Endothelial cell of umbilical vein (primary cell): ENCODE measurements at regions not wholly inside any gene's neighbourhood (a gene's known extent, or its start where the extent isn't known, plus 50 kb on each side); places are given as distances from the start of the nearest gene placed in this dataset.

Experiments used
- BruUV-seq: library from RNA; stranded (reverse); fragments of 400-500 nt; replicated peaks from 2 replicates; lab custom pipeline; 2021; lab: Mats Ljungman, UMichigan
- CTCF ChIA-PET: fragments of 300-600, 350-600 bp; sonication (Branson Sonifier 250); formaldehyde crosslinking; loops from one replicate; lab custom pipeline; 2021; ENCODE audit warnings: antibody characterized with exemption, inconsistent platforms; lab: Charles Lee
- POLR2A ChIA-PET: fragments of 300-600, 350-600 bp; sonication (Branson Sonifier 250); formaldehyde crosslinking; loops from one replicate; lab custom pipeline; 2021; ENCODE audit warnings: antibody characterized with exemption, inconsistent platforms; lab: Charles Lee
- DNase-seq: peaks from one replicate; pipeline ENCODE4 v3.0.0-alpha.2; 2011; ENCODE audit warnings: low read depth, low spot score
- FAIRE-seq: peaks from 2 replicates; lab custom pipeline; 2011; peaks lifted over from hg19 to GRCh38; lab: Jason Lieb, UNC
- H2AFZ ChIP-seq: 2 replicates; pipeline ENCODE4 v1.6.0; 2012; ENCODE audit warnings: low read depth, low read length, control low read depth, inconsistent platforms
- H3K27ac ChIP-seq: 2 replicates; pipeline ENCODE4 v1.5.1; 2011; ENCODE audit warnings: low read depth, mild to moderate bottlenecking, control low read depth, low read length, moderate library complexity; ENCODE audit not compliant: insufficient read depth
- H3K27me3 ChIP-seq, 2 experiments: 2 replicates each; pipeline versions ENCODE4 v1.6.0 to v1.6.1; 2011; ENCODE audit warnings: low read length in 2 of 2, mixed read lengths in 1 of 2; ENCODE audit not compliant: control insufficient read depth in 2 of 2, insufficient read depth in 2 of 2
- H3K36me3 ChIP-seq, 2 experiments: 2 replicates in 1 of 2; 3 replicates in 1 of 2; pipeline ENCODE4 v1.5.1; 2011; ENCODE audit warnings: low read length in 2 of 2, mild to moderate bottlenecking in 1 of 2, moderate library complexity in 1 of 2; ENCODE audit not compliant: control insufficient read depth in 2 of 2, insufficient read depth in 2 of 2; ENCODE audit errors: extremely low read depth in 1 of 2
- H3K4me1 ChIP-seq: 3 replicates; pipeline ENCODE4 v1.5.1; 2011; ENCODE audit warnings: mild to moderate bottlenecking, low read length; ENCODE audit not compliant: control insufficient read depth, insufficient read depth; ENCODE audit errors: extremely low read depth
- H3K4me2 ChIP-seq: 2 replicates; pipeline ENCODE4 v1.6.1; 2011; ENCODE audit warnings: low read length, control low read depth, mixed read lengths; ENCODE audit not compliant: insufficient read depth
- H3K4me3 ChIP-seq, 3 experiments: fragments of 200-600 bp in 1 of 3; sonication (generic), shearing (Covaris generic) in 1 of 3; replicated peaks in 1 of 3; 2 replicates each; pipeline ENCODE4 v1.5.1; 2011 to 2016; ENCODE audit warnings: control low read depth in 3 of 3, low read length in 3 of 3, mild to moderate bottlenecking in 2 of 3, inconsistent platforms in 1 of 3, low read depth in 1 of 3, moderate library complexity in 1 of 3; ENCODE audit not compliant: insufficient read depth in 1 of 3
- H3K79me2 ChIP-seq: 2 replicates; pipeline ENCODE4 v1.6.0; 2012; ENCODE audit warnings: low read length, inconsistent platforms; ENCODE audit not compliant: control insufficient read depth, insufficient read depth
- H3K9ac ChIP-seq: replicated peaks from 2 replicates; pipeline ENCODE3; 2011; ENCODE audit warnings: low read length, control low read depth; ENCODE audit not compliant: insufficient read depth; ENCODE audit errors: extremely low read depth
- H3K9me1 ChIP-seq: replicated peaks from 3 replicates; pipeline ENCODE4 v1.6.0; 2011; ENCODE audit warnings: mild to moderate bottlenecking, low read length; ENCODE audit not compliant: control insufficient read depth, insufficient read depth; ENCODE audit errors: extremely low read depth
- H3K9me3 ChIP-seq: replicated peaks from 2 replicates; pipeline ENCODE4 v1.5.1; 2012; ENCODE audit warnings: low read length, inconsistent platforms; ENCODE audit not compliant: control insufficient read depth, insufficient read depth
- H4K20me1 ChIP-seq: replicated peaks from 2 replicates; pipeline ENCODE3; 2011; ENCODE audit warnings: mild to moderate bottlenecking, low read length; ENCODE audit not compliant: control insufficient read depth, insufficient read depth; ENCODE audit errors: extremely low read depth
- CTCF ChIP-seq, 2 donors: IDR thresholded peaks; 1 replicate in 1 of 2; 2 replicates in 1 of 2; pipeline ENCODE4 v1.5.1; 2011; ENCODE audit warnings: low read length in 2 of 2, mild to moderate bottlenecking in 2 of 2, moderate library complexity in 2 of 2, control low read depth in 1 of 2, inconsistent platforms in 1 of 2, low read depth in 1 of 2; ENCODE audit not compliant: insufficient read depth in 1 of 2; ENCODE audit errors: extremely low read depth in 1 of 2
- EZH2 ChIP-seq: IDR thresholded peaks from 2 replicates; pipeline ENCODE4 v1.6.1; 2012; ENCODE audit warnings: borderline replicate concordance, low read depth, mild to moderate bottlenecking, moderate library complexity, low read length, inconsistent platforms; ENCODE audit not compliant: severe bottlenecking
- FOS ChIP-seq: IDR thresholded peaks from 2 replicates; pipeline ENCODE4 v1.6.1; 2011; ENCODE audit warnings: mild to moderate bottlenecking, low read length, moderate library complexity, borderline replicate concordance; ENCODE audit not compliant: insufficient read depth
- GATA2 ChIP-seq: IDR thresholded peaks from 2 replicates; pipeline ENCODE4 v1.7.0; 2011; ENCODE audit warnings: low read depth, mild to moderate bottlenecking, moderate library complexity, mixed read lengths, low read length; ENCODE audit not compliant: insufficient read length, insufficient read depth
- JUN ChIP-seq: IDR thresholded peaks from 2 replicates; pipeline ENCODE4 v1.6.1; 2011; ENCODE audit warnings: borderline replicate concordance, low read depth; ENCODE audit not compliant: insufficient read length, insufficient read depth
- MAX ChIP-seq: IDR thresholded peaks from 2 replicates; pipeline ENCODE4 v1.6.1; 2011; ENCODE audit not compliant: insufficient read depth, insufficient read length
- MYC ChIP-seq: IDR thresholded peaks from one replicate; pipeline ENCODE4 v1.6.1; 2011; ENCODE audit warnings: mild to moderate bottlenecking, low read depth, low read length
- POLR2A ChIP-seq: IDR thresholded peaks from 2 replicates; pipeline ENCODE4 v1.6.1; 2012; ENCODE audit warnings: low read depth, mild to moderate bottlenecking, control low read depth, low read length
- POLR2AphosphoS5 ChIP-seq: IDR thresholded peaks from 2 replicates; pipeline ENCODE4 v1.6.1; 2012; ENCODE audit warnings: low read depth, mild to moderate bottlenecking, control low read depth, low read length, moderate library complexity; ENCODE audit not compliant: insufficient read depth
- dilution Hi-C: fragments of 300-500 bp; cut with MboI; formaldehyde crosslinking; loops from one replicate; pipeline ENCODE4 v1.15.0; 2019; ENCODE audit warnings: low sequenced_read_pairs; ENCODE audit not compliant: extremely low pct_ligation_motif_present
- intact Hi-C: fragments of 100-400 bp; cut with micrococcal nuclease; formaldehyde crosslinking; loops from one replicate; pipeline ENCODE4 v1.10.0; 2022

GRCh38 chr5:62786099-62786498 is 207.5 kb downstream of the LRRC70 start:
- POLR2A ChIA-PET: no interaction called here
- Histone ChIP-seq H4K20me1 (no peaks in the 10 kb centered on the region), H3K36me3 (no peaks in the 10 kb centered on the region), H3K79me2 (no peaks in the 10 kb centered on the region), H3K27me3 (peaks cover 2 to 7% of the 10 kb centered on the region in 2 experiments), H3K4me1 (no peaks in the 10 kb centered on the region), H3K9me1 (no peaks in the 10 kb centered on the region), H3K27ac (no peak overlapping the region), H3K9ac (no peak overlapping the region), H3K4me2 (no peak overlapping the region), H3K4me3 (no peak overlapping the region), H2AFZ (no peak overlapping the region), H3K9me3 (no peaks in the 10 kb centered on the region)
- CTCF ChIA-PET: interaction anchor here (1.1 to 1.4 kb wide), 3 partner anchors 13 to 326 kb away, joined by 3 to 7 read pairs (median 3); no protein-coding TSS in a partner anchor
- no TSS peak for BruUV-seq
- intact Hi-C loops: no loop called here
- TF ChIP-seq MAX: no peak
- TF ChIP-seq GATA2: no peak
- no peak for TF ChIP-seq POLR2A
- TF ChIP-seq JUN: no peak
- TF ChIP-seq MYC: no peak
- TF ChIP-seq POLR2AphosphoS5: no peak
- no peak for TF ChIP-seq EZH2
- TF ChIP-seq CTCF (IDR thresholded peaks at IDR 0.05; ENCODE audit: extremely low read depth in 1 of 2, insufficient read depth in 1 of 2, low read depth in 1 of 2, low read length in 2 of 2): no peak
- no peak for TF ChIP-seq FOS
- dilution Hi-C loops: no loop called here
- FAIRE-seq: no peak
- no peak for DNase-seq
